Activated T-cell treated with anti-CD3 and anti-CD28 coated beads, Interleukin-2, amount 50 U/mL, for 4 hours (primary cell): ENCODE measurements at regions not wholly inside any gene's neighbourhood (a gene's known extent, or its start where the extent isn't known, plus 50 kb on each side); places are given as distances from the start of the nearest gene placed in this dataset.

Source experiments
- ATAC-seq, 2 donors: fragments of 200-7000 bp; cut with Tn5 transposase; one replicate each; pipeline ENCODE4 v1.10.0; 2021
- DNase-seq: peaks from one replicate; pipeline ENCODE4 v3.0.0-alpha.2; 2020
- H3K27me3 Mint-ChIP-seq: one replicate; pipeline ENCODE4 v1.8.0; 2021; ENCODE audit warnings: low read depth, mixed read lengths
- H3K36me3 Mint-ChIP-seq: one replicate; pipeline ENCODE4 v1.8.0; 2022; ENCODE audit warnings: mixed read lengths; ENCODE audit not compliant: insufficient read depth
- H3K4me1 Mint-ChIP-seq: one replicate; pipeline ENCODE4 v1.8.0; 2021; ENCODE audit warnings: low read depth, mixed read lengths
- H3K4me3 Mint-ChIP-seq: one replicate; pipeline ENCODE4 v1.8.0; 2021; ENCODE audit warnings: mild to moderate bottlenecking, moderate library complexity, mixed read lengths
- H3K9me3 Mint-ChIP-seq: one replicate; pipeline ENCODE4 v1.8.0; 2021; ENCODE audit warnings: mixed read lengths

DNA sequence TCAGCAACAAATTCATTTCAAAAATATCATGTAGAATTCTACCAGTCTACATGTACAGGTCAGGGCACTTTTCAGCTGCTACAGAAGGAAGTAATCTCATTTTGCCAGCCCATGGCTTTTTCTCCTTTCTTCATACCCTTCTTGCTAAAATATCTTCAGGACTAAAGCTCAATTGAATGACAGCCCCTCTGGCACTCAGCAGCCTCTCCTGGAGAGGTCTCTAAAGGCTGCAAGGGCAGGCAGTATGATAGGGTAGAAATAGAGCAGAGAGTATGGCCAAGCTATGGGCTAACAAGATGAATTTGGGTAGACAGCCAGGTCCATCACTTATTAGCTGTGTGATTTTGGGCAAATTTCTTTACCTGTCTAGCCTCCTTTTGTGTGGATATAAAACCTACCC lies 224.6 kb upstream of the RPL34 start:
- no peak overlapping the region for H3K4me3 Mint-ChIP-seq
- ATAC-seq: no peak
- no peak for DNase-seq
- no peaks in the 10 kb centered on the region for H3K27me3 Mint-ChIP-seq
- no peaks in the 10 kb centered on the region for H3K36me3 Mint-ChIP-seq
- H3K9me3 Mint-ChIP-seq: no peaks in the 10 kb centered on the region
- peaks cover 4% of the 10 kb centered on the region for H3K4me1 Mint-ChIP-seq

- ATAC-seq: no peak
- H3K36me3 Mint-ChIP-seq: no peaks in the 10 kb centered on the region
- H3K9me3 Mint-ChIP-seq: no peaks in the 10 kb centered on the region
Measured at GRCh38 chr4:108393890-108394472, 225.2 kb upstream of the LEF1 start.

DNA sequence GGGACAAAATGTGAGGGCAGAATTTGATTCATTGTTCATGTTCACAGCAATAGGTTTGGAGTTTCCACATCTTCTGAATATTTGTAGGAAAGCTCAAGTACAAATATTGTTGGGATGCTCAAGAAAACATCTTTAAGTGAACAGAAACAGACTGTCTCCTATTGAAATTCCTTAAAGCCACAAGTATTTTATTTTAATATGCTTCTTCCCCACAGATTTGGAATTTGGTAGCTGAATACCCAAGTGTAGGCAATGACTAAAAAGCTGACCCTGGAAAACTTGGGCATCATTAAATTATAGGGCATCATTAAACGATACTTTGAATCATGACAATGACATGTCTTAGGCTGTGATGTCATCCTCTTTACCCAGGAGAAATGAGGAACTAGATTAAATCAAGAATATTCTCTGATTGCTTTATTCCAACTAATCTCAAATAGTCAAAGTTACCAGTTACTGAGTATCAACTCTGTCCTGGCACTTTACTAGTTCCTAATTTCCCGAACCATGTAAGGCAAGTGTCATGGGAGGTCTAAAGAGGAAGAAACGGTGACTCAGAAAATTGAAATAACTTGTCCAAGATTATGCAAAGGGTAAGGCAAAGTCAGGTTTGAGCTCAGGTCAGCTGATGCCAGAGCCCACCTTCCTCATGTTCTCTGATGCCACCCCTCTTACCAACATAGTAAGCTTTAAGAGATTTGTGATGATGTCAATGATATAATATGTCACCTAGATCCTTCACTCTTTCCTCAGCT lies 223.1 kb upstream of the LEF1 start:
- Mint-ChIP-seq H3K9me3 (no peaks in the 10 kb centered on the region), H3K4me3 (no peak overlapping the region), H3K4me1 (peaks cover 4% of the 10 kb centered on the region), H3K27me3 (no peaks in the 10 kb centered on the region), H3K36me3 (no peaks in the 10 kb centered on the region)
- DNase-seq (no peak), ATAC-seq (no peak)

More at GRCh38 chr4:108393890-108394472, 225.2 kb upstream of the LEF1 start:
- Mint-ChIP-seq H3K4me1 (peaks cover 4% of the 10 kb centered on the region), H3K4me3 (no peak overlapping the region), H3K27me3 (no peaks in the 10 kb centered on the region)
- DNase-seq: no peak

DNA sequence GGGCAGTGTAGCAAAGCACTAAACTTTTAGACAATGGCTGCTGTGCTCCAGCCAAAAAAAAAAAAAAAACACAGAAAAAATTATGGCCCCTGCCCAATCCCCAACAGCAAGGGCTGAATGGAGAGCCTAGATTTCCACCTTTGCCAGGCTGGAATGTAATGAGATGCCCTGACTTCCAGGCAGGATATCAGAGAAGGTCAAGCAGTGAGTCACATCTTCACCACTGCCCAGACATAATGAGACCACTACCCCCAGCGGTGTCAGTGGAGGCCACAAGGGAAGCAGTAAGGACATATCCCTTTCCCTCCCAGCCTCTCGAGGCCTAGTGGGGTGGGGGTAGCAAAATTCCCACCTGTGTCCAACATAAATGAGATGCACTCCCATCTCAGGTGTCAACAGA lies 216.3 kb upstream of the LEF1 start:
- DNase-seq: no peak
- no peaks in the 10 kb centered on the region for H3K36me3 Mint-ChIP-seq
- no peaks in the 10 kb centered on the region for H3K27me3 Mint-ChIP-seq
- no peaks in the 10 kb centered on the region for H3K9me3 Mint-ChIP-seq
- H3K4me1 Mint-ChIP-seq: peaks cover 3% of the 10 kb centered on the region
- H3K4me3 Mint-ChIP-seq: no peak overlapping the region
- no peak for ATAC-seq

DNA sequence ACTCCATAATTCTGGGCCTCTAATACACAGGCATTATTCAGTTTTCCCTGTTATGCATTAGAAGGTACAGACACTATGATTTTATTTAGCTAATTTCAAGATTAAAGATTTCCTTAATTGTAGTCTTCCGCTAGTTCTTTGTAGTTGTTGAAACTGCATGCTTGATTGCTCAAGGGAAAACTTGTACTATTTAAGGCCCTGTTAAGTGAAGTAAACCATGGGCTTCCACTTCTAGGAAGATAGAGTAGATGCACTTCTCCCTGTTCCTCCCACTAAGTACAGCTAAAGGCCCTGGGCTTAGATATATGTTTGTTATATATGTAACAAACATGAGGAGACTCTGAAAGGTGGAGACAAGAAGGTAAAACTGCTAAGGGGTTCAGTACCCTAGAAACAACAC lies 215.8 kb upstream of the LEF1 start:
- H3K9me3 Mint-ChIP-seq: no peaks in the 10 kb centered on the region
- no peak overlapping the region for H3K4me3 Mint-ChIP-seq
- no peak for ATAC-seq
- peaks cover 3% of the 10 kb centered on the region for H3K4me1 Mint-ChIP-seq
- H3K36me3 Mint-ChIP-seq: no peaks in the 10 kb centered on the region
- no peak for DNase-seq
- H3K27me3 Mint-ChIP-seq: no peaks in the 10 kb centered on the region

- Mint-ChIP-seq H3K36me3 (no peaks in the 10 kb centered on the region), H3K4me3 (no peak overlapping the region)
- DNase-seq: no peak
Measured at GRCh38 chr4:108383157-108383556, 214.4 kb upstream of the LEF1 start.

GRCh38 chr4:108382751-108383150 lies 214.0 kb upstream of the LEF1 start:
- Mint-ChIP-seq H3K4me1 (peaks cover 3% of the 10 kb centered on the region), H3K9me3 (no peaks in the 10 kb centered on the region), H3K27me3 (no peaks in the 10 kb centered on the region), H3K36me3 (no peaks in the 10 kb centered on the region), H3K4me3 (no peak overlapping the region)
- ATAC-seq (no peak), DNase-seq (no peak)

More at GRCh38 chr4:108383157-108383556, 214.4 kb upstream of the LEF1 start:
- no peak for ATAC-seq
- H3K4me1 Mint-ChIP-seq: peaks cover 3% of the 10 kb centered on the region
- no peaks in the 10 kb centered on the region for H3K27me3 Mint-ChIP-seq
- H3K9me3 Mint-ChIP-seq: no peaks in the 10 kb centered on the region

DNA sequence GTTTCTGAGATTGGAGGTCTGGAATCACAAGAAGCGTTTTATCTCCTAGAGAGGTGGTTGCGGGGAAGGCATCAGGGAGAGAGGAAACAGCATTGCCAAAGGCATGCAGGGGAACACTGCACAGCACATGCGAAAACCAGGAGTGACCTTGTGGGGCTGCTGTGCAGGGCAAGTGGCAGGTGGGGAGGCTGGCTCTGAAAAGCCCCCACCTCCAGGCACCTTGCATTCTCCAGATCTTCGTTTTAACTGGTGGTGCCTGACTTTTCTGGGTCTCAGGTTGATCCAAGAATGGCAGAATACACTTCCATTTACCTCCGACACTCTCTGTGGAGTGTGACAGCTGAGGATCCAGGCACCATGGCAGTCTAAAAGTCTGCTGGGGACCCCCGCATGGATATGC lies 209.4 kb upstream of the LEF1 start:
- peaks cover 5% of the 10 kb centered on the region for H3K4me1 Mint-ChIP-seq
- H3K36me3 Mint-ChIP-seq: no peaks in the 10 kb centered on the region
- H3K4me3 Mint-ChIP-seq: no peak overlapping the region
- no peaks in the 10 kb centered on the region for H3K9me3 Mint-ChIP-seq
- DNase-seq (no peak), ATAC-seq (no peak)
- peaks cover 2% of the 10 kb centered on the region for H3K27me3 Mint-ChIP-seq

- Mint-ChIP-seq H3K27me3 (peaks cover 2% of the 10 kb centered on the region), H3K4me1 (peaks cover 11% of the 10 kb centered on the region), H3K9me3 (no peaks in the 10 kb centered on the region), H3K4me3 (no peak overlapping the region), H3K36me3 (no peaks in the 10 kb centered on the region)
- no peak for DNase-seq
- no peak for ATAC-seq
Measured at GRCh38 chr4:108377021-108377420, 208.3 kb upstream of the LEF1 start.

DNA sequence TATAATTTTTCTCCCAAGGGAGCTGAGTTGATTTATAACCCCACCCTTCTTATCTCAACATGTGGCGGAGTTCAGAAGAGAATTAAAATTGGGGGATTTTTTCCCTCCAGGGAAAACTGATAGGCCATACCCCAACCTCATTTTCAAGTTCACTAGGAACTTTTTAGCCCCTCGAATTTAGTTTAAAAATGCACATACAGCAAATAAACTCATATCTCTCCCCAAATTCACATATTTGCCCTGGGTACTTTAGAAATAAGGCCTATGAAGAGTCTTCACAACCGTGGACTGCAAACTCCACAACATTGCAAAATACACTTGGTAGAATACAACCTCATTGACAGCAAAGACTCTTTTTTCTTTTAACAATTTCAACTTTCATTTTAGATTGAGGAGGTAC lies 206.7 kb upstream of the LEF1 start:
- peaks cover 27% of the 10 kb centered on the region for H3K4me1 Mint-ChIP-seq
- H3K27me3 Mint-ChIP-seq: peaks cover 2% of the 10 kb centered on the region
- no peaks in the 10 kb centered on the region for H3K9me3 Mint-ChIP-seq
- DNase-seq (no peak), ATAC-seq (no peak)
- no peaks in the 10 kb centered on the region for H3K36me3 Mint-ChIP-seq
- H3K4me3 Mint-ChIP-seq: no peak overlapping the region

DNA sequence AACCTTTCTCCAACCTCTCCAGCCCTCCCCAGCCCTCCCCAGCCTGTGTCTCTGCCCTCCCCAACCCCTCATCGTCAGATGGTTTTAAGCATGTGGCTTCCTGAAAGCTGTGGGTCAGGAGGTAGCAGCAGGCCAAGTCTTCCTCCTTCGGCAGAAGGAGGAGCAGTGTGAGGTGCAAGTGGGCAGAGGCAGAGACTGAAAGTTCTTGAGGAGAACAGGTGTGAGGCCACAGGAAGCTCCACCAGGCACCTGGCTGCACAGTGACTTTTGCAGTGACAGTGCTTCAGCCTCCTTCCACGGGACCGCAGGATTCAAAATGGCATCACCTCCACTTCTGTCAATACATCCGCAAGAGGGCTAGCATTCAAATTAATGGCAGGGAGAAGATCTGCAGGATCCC lies 203.9 kb upstream of the LEF1 start:
- H3K4me3 Mint-ChIP-seq: peak overlapping the region; percentile 39
- H3K36me3 Mint-ChIP-seq: no peaks in the 10 kb centered on the region
- H3K4me1 Mint-ChIP-seq: peaks cover 35% of the 10 kb centered on the region
- H3K9me3 Mint-ChIP-seq: no peaks in the 10 kb centered on the region
- peaks cover 2% of the 10 kb centered on the region for H3K27me3 Mint-ChIP-seq
- no peak for DNase-seq
- no peak for ATAC-seq

- Mint-ChIP-seq H3K9me3 (no peaks in the 10 kb centered on the region), H3K4me1 (peaks cover 35% of the 10 kb centered on the region), H3K4me3 (peak overlapping the region; percentile 21), H3K36me3 (no peaks in the 10 kb centered on the region), H3K27me3 (peaks cover 2% of the 10 kb centered on the region)
- no peak for ATAC-seq
- no peak for DNase-seq
Measured at GRCh38 chr4:108371282-108371681, 202.6 kb upstream of the LEF1 start.

- H3K27me3 Mint-ChIP-seq: peaks cover 2% of the 10 kb centered on the region
- ATAC-seq (peak; percentile 94 to 96), DNase-seq (peak; percentile 45)
- peaks cover 35% of the 10 kb centered on the region for H3K4me1 Mint-ChIP-seq
- no peaks in the 10 kb centered on the region for H3K9me3 Mint-ChIP-seq
- H3K4me3 Mint-ChIP-seq: peak overlapping the region; percentile 69
- no peaks in the 10 kb centered on the region for H3K36me3 Mint-ChIP-seq
Measured at GRCh38 chr4:108370291-108371141, 201.8 kb upstream of the LEF1 start.

- no peak for ATAC-seq
- Mint-ChIP-seq H3K27me3 (peaks cover 2% of the 10 kb centered on the region), H3K36me3 (no peaks in the 10 kb centered on the region), H3K4me3 (no peak overlapping the region), H3K9me3 (no peaks in the 10 kb centered on the region), H3K4me1 (peaks cover 35% of the 10 kb centered on the region)
- DNase-seq: no peak
Measured at GRCh38 chr4:108369035-108369655, 200.4 kb upstream of the LEF1 start.
